SW480 (cell line): ENCODE measurements at regions not wholly inside any gene's neighbourhood (a gene's known extent, or its start where the extent isn't known, plus 50 kb on each side); places are given as distances from the start of the nearest gene placed in this dataset.
A peak's percentile ranks its signal among the peaks of the same experiment; 100 is the strongest.

Experiments used
- DNase-seq: peaks from one replicate; pipeline ENCODE4 v3.0.0-alpha.2; 2016; ENCODE audit warnings: low spot score

DNA sequence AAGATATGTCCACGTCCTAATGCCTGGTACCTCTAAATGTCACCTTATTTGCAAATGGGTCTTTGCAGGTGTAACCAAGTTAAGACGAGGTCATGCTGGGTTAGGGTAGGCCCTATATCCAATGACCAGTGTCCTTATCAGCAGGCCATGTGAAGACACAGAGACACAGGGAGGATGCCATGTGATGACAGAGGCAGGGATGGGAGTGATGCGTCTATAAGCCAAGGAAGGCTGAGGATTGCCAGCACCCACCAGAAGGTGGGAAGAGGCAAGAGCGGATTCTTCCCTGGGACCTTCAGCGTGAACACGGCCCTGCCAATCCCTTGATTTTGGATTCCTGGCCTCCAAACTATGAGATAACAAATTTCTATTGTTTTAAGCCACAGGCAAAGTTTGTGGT is 123.4 kb upstream of the CXCL14 start:
- DNase-seq: no peak

DNA sequence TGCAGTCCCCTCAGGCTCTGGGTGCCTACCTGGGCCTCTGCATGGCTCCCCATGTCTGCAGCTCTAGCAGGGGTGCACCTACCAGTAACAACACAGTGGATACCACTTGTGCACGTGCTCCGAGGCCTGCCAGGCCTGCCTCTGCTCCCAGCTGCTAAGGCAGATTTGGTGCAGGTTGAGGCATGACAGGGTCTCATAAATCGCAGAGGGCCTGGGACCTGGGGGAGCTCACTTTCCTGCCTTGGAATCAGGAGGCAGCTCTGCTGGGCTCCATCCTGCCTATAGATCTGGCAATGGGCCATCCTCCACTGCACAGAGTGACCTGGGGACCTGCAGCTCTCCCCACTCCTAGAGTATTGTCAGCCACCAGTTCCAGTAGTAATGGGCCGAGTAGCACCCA is 121.9 kb upstream of the CXCL14 start:
- DNase-seq: no peak

DNA sequence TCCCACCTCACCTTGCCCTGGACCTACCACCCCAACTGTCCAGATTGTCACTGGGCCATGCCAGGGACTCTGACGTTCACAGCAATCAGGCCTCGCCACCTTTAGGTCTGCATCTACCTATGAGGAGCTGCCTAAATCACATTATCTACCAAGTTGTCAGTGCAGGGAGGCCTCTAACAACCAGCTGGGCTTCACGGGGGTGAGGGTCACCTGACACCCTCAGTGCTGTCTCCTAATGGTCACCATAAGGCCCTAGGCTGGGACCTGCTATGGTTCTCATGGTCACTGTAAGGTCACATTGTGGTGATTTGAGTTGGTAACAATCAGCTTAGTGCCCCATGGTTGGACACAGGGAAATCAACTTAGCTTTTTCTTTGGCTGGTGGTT is 119.2 kb upstream of the CXCL14 start:
- DNase-seq: no peak

DNA sequence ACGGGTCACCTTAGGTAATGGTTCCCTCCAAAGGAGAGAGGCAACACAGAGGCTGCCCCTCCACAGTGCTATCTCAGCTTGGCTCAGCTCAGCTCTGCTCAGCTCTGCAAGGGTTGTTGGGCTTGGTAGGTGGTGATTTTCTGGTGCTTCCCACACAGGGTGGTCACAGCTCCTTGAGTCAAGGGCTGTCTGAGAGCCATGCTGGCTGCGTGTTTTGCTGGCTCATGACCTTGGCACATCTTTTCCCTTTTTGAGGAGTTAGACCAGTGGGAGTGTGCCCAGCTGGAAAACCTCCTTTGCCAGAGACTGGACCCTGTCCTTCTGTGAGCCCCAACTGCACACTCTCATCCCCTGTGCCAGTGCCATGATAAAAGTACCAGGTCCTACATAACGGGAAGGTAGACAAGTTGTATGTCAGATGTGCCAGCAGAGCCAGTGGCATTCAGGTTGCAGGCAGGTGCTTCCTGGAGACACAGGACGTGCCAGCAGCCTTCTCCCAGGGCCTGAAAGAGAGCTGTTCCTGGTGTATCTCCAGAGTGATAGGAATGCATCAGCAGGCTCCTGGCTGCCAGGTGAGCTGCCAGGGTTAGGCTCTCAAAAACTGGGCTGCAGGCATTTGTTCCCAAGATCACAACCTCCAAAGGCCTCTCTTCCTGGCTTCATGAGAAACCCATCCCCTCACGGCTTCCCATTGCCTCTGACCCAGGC is 118.6 kb upstream of the CXCL14 start:
- DNase-seq: no peak

DNA sequence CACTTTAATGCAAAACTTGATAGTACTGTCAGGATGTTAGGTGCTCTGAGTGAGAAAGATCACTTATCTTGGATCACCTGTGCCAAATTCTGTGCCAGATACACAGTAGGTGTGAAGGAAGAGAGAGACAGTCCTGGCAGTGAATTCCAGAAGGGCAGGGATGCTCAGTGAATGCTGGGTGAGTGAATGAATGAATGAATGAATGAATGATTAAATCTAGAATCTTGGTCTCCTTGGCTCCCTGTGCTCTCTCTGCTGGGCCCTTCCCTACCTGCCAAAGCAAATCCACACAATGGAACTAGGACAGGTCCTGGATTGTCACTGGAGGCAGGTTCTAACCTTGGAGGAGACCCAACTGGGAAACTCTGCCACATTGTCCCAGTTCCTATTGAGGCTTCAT is 117.5 kb upstream of the CXCL14 start:
- DNase-seq: no peak

DNA sequence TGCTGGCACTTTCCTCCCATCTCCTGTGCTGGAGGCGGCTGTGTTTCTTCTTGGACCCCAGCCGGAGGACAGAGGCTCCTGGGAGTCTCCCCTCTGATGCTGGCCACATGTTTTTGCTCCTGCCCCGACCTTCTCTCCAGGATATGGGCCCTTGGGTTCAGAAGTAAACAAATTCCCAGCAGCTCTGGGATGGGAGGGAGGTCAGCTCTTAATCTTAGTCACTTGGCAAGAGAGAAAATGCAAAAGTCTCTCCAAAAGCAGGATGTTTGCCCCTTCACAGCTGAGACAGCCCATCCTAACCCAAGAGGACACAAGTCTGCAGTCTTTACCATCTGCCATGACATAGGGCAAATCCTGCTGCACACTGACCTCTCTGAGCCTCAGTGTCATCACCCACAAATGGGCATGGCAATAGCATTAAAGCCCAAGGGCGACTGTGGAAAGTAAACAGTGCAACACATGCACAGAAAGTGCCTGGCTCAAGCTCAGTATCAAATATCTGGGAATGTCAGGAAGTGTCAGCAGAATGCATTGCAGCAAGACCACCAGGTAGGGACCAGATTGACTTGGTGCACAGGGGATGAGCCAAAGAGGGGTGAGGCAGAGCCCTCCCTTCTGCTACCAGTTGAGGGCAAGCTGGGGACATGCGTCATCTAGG is 117.0 kb upstream of the CXCL14 start:
- no peak for DNase-seq

DNA sequence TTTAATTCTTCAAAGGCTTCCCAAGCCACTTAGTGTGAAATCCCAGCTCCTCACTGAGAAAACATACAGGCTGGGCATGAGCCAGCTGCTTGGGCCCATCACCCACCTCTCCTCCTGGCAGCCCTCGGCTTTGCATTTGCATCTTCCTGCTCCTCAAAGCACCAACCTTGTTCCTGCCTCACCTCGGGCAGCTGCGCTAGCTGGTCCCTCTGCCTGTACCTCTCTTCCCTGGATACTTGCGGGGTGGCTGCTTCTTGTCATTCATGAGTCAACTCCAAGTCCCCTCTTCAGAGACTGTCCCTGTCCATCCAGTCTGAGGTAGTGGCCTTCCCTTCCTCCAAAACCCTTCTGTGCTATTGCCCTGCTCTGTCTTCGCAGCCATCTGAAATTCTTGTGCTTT is 116.1 kb upstream of the CXCL14 start:
- no peak for DNase-seq

DNA sequence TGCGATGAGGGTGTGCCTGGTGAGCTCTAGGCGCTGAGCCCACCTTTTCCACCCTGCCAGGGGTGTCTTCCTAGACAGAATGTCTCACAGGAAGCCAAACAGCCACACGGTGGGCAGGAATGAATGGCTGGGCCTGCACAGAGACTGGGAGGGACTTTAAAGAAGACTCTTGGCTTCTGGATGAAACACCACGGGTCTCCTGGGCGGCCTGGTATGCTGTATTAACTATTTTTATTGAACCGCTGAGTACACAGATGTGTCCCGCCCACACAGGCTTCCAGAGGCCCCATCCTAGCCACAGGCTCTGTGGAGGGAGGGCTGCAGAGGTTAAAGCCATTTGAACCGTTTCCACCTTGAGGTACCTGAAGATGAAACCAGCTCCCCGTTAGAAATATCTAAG is 115.2 kb upstream of the CXCL14 start:
- peak; percentile 56 for DNase-seq

DNA sequence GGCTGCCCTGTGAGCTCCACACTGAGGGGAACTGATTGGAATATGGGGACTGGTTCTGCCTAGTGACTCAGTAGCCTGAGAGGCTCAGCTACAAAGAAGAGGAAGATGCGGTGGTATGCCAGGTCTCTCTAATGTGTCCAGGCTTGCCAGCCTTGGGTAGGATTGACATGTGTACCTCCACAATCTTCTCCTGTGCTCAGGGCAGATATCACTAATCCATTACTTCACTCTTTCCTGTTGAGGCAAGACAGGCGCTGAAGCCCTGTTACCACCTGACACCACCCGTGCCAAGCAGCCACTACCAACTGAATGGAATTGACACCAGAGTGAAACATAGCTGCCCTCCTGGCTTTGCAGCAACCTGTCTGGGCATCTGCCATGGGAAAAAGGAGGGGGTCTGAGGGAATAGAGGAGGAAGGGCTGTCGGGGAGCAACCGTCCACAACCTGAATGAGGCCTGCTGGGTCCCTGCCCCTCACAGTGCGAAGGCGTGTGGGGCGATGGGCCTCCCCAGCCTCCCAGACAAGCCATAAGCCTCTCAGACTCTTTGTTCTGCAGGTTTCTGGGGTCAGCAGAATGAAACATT is 114.7 kb upstream of the CXCL14 start:
- DNase-seq: no peak

DNA sequence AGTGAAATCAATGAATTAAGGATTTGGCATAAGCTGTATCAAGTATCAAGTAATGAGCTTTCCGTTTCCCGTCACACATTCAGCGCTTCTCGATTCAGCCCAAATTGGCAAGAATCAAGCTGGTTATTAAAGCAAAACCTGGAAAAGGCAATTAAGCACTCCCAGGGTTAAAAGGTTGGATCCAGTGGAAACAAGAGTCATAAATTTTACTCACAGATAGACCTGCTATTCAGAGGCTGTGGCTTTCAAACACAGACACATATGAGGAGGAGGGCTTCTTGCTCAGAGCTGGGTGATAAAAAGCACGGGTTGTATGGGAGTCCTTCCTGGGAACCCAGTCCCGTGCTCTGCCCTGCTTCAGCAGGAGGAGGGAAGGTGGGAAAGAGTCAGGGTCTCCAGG is 112.3 kb upstream of the CXCL14 start:
- no peak for DNase-seq

DNA sequence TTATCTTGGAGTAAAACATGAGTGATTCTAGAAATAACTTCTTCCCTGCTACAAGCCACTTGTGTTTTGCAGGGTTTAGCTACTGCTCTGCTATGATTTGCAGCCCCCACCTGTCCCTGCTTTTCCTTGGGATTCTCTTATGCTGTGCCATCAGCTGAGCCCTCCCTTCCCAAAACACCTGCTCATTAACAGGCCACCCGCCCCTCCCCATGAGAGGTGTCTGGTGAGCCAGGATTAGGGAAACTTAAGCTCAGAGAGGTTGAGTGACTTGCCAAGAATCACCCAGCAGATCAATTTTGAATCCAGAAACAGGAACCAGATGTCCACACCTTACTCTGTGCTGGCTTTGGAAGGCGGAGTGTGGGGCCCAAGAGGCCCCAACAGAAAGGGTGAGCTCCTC is 111.7 kb upstream of the CXCL14 start:
- DNase-seq: no peak

DNA sequence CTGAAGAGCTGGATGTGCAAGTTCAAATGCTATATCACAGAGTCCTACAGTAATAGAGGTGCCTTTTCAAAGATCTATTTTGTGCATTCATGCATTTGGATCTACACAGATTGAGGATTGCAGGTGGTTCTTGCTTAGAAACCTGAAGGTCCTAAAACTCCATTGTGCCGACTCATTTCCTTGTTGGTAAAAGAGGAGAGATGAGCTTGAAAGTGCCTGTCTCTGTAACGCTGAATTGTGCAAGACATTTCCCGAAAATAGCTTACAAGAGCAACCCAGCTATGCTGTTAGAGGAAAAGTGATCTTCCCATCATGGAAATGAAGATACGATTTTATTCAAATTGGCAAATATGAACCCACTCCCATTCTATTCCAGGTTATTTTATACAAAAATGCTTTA is 110.7 kb upstream of the CXCL14 start:
- no peak for DNase-seq

DNA sequence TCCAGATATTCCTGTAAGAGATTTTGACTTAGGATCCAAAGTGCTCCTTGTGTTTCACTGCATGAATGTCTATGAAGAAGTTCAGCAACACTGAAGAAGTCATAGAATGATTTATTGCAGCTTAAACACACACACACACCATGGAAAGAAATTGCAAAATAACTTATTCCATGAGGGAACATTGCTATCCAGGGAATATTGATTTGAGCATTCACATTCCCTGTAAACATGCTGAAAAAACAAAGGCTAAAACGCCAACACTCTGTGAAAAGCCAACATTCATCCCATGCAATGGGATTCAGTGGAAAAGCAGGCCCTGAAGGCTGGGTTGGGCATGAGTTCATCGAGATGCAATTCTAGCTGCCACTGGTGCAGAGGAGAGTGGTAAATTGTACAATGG is 109.6 kb upstream of the CXCL14 start:
- no peak for DNase-seq

DNA sequence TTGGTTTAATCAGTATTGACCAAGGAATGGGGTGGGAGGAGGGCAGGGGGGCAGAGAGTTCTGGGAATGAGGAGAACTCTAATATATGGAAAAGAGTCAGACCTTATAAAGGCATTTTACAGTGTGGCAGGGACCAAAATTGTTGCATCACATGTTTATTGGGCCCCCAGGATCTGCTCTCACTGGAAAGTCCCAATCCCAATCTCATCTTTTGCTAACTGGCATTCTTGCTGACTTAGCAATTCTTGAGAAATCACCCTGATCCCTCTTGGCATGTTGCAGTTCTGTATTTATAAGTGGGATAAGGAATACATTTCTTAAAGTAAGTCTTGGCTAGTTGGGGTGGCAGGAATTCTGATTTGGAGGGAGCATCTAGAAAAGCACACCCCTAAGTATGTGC is 104.4 kb upstream of the CXCL14 start:
- DNase-seq: no peak

DNA sequence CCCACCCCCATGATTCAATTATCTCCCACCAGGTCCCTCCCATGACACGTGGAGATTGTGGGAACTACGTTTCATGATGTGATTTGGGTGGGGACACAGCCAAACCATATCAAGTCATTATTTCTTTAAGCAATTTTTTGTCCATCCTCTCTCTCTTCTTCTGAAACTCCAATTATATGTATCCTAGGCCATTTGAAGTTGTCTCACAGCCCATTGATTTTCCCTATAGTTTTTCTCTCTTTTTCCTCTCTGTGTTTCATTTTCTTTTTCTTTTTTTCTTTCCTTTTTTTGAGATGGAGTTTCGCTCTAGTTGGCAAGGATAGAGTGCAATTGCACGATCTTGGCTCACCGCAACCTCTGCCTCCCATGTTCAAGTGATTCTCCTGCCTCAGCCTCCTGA is 101.9 kb upstream of the CXCL14 start:
- DNase-seq: no peak

DNA sequence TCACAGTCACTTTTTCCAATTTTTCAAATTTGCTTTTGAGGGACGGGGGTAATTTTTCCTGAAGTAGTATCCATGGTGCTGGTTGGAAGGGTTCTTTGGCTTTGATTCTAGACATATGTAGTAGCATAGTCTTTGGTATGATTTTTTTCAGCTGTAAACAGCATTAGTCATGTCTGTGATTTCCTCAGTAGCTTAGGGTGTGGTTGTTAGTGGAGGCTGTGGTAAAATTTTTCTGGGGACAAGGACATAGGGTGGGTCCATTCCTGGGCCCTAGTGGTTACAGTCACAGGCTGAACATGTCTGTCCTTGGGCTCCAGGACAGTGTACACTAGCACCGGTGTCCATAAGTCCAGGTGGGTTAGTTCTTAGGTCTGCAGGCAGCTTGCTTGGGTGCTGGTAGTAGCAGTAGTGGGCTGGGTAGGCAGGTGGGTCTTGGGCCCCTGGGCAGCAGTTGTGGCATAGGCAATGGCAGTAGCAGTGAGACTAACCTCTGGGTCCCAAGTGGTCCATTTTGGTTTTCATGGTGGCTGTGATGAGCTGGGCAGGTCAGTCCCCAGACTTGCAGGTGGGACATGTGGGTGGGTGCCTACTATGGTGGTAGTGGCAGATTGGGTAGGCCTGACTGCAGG is 100.0 kb upstream of the CXCL14 start:
- DNase-seq: peak; percentile 15

DNA sequence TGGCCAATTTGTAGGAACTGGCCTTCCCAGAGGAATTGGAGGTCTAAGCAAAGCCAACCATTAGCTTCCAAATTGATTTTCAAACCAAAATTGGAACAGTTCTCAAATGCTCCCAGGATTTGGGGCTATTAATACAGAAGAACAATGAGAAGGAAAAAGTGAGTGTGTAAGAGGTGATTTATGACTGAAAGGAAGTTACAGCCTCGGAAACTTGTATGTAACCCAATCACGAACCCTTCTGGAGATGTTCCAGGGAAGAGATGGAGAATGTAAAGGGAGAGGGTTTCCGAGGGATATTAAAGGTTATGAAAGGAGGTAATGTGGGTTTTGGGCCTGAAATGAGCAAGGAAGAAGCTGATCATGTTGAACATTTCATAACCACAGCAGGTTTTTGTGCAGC is 93.2 kb upstream of the CXCL14 start:
- DNase-seq: no peak

DNA sequence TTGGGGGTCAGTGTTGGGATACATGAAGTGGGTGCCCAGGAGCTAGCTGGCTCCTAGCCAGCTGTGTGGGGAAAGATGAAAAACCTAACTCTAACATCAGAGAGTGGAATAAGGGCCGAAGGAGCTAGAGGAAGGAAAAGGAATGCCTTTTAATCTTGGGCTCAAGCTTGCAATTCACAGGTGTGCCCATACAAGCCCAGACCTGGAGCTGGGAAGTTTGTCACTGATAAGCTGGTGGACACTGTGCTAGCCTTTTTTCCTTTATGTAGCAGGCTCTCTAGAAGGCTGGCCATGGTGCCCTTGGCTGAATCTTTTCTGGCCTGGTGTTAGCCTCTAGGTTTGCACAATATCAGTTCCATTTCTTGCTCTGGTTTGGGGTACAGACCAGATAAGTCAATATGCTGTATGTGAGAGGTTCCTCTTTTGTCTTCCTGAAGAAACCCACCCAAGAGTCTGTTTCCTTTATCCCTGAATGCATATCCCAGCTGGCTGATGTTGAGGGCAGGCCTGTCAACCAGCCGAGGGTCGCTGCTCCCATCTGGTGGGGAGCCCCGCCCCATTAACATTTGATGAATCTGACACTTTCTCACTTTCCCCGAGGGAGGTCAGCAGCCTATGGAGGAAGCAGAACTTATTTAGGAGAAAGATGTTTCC is 92.4 kb upstream of the CXCL14 start:
- no peak for DNase-seq

DNA sequence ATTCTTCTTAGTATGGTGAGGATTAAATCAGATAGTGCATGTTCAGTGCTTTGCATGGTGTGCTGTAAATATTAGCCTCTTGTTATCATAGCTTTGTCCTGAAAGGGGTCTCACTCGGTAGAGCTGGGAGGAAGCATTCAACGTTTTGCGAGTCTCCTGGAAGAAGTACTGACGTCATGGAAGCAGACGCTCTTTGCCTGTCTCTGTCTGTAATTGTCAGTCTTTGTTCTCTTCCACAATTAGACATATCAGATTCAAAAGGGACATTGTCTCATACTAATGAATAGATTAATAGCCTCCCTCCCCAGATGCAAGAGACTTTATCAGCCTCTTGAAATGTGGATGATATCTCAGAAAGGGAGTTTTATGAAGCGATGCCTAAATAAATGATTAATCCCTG is 91.8 kb upstream of the CXCL14 start:
- no peak for DNase-seq

DNA sequence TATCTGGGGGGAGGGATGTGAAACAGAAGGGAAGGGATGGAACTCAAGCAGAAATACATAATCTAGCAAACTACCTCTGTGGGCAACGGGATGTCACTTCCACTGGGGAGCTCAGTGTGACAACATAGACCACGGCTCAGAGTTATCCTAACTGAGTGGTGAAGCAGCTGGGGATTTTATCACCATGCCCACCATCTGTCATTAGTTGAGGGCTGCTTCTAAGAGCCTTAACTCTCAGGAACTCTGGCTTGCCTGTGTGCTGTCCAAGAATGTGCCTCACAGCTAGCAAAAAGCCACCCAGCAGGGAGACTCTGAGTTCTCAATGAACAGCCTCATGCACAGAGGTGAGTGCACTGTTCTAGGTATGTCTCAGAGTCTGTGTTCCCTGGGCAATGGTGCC is 90.6 kb upstream of the CXCL14 start:
- DNase-seq: no peak

DNA sequence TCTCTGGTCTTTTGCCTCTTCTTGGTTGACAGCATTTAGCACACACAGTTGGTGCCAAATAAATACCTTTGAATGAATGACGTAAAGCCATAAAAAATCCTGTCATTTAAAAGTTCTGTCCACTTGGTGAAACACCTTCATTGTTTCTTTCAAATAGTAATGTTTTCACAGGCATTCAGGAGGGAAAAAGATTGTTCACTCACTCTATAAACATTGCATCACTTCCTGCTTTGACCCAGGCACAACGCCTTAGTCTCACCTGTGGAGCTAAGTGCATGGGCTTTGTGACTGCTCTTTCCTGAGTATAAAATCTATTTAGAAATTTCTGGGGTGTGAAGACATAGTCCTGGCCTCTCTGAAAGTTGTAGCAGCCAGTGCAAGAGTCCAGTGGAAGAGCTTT is 88.9 kb upstream of the CXCL14 start:
- DNase-seq: no peak

DNA sequence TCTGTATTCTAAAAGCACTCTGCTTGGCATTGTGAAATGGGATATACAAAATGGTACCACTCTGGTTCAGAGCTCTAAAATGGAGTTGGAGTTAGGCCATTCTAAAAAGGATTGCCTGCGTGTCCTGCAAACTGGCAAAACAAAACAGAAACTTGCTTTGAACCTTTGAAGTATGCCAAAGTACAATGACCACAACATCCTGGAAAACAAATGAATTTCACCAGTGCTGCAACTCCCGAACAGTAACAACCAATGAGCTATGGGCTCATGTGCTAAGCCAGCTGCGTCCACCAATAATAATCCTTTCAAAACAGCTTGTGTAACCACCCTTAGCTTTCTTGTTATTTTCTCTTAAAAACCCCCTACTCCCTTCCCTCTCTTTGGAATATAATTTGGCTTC is 88.4 kb upstream of the CXCL14 start:
- no peak for DNase-seq

DNA sequence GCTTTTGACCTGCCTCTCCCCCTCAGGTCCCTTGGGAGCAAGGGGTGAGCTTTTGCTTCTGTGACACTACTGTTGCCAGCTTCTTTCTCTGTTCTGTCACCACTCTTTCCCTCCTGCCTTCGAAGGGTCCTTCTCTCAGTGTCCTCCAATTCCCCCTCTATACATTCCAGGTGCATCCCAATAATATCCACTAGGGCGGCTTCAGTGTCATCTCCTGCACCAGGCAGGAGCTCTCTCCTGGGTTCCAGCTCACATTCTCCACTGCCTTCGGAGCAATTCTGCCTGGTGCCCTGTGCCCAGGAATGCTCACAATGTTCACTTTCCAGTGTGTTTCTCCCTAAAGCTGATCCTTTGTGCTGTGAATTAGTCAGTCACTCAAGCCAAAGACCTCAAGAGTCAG is 83.9 kb upstream of the CXCL14 start:
- DNase-seq: no peak
